Stimulated activated effector memory CD8-positive, alpha-beta T cell treated with anti-CD3 and anti-CD28 coated beads, Interleukin-12 subunit alpha, Interleukin-12 subunit beta, amount 100 ng/mL, for 72 hours (primary cell): ENCODE measurements at regions not wholly inside any gene's neighbourhood (a gene's known extent, or its start where the extent isn't known, plus 50 kb on each side); places are given as distances from the start of the nearest gene placed in this dataset.
"Not testable (repeated sequence)": the region's sequence is repeated elsewhere in the genome, so short reads cannot be mapped to it uniquely, and the experiment has no call there.

ENCODE experiments used
- ATAC-seq: fragments of 150-1000 bp; cut with Tn5 transposase; 2 replicates; pipeline ENCODE4 v1.10.0; 2021
- DNase-seq, 2 donors: peaks; one replicate each; pipeline ENCODE4 v3.0.0; 2021 to 2022; ENCODE audit warnings: low spot score in 2 of 2
- H3K27ac Mint-ChIP-seq: one replicate; pipeline ENCODE4 v1.8.0; 2022; ENCODE audit warnings: mild to moderate bottlenecking, mixed read lengths
- H3K36me3 Mint-ChIP-seq: one replicate; pipeline ENCODE4 v1.8.0; 2022; ENCODE audit warnings: mild to moderate bottlenecking, mixed read lengths
- H3K4me1 Mint-ChIP-seq: one replicate; pipeline ENCODE4 v1.8.0; 2022; ENCODE audit warnings: mixed read lengths
- H3K4me3 Mint-ChIP-seq: one replicate; pipeline ENCODE4 v1.8.0; 2022; ENCODE audit warnings: mild to moderate bottlenecking, mixed read lengths
- H3K9me3 Mint-ChIP-seq: one replicate; pipeline ENCODE4 v1.8.0; 2022; ENCODE audit warnings: mixed read lengths

GRCh38 chr3:95312650-95313049 is 1249.8 kb downstream of the NSUN3 start:
- no peak overlapping the region for H3K27ac Mint-ChIP-seq
- H3K9me3 Mint-ChIP-seq, result peaks cover 16% of the 10 kb centered on the region
- H3K4me3 Mint-ChIP-seq, result no peak overlapping the region
- H3K4me1 Mint-ChIP-seq, result no peaks in the 10 kb centered on the region
- DNase-seq (no peak), ATAC-seq (no peak)
- no peaks in the 10 kb centered on the region for H3K36me3 Mint-ChIP-seq

DNA sequence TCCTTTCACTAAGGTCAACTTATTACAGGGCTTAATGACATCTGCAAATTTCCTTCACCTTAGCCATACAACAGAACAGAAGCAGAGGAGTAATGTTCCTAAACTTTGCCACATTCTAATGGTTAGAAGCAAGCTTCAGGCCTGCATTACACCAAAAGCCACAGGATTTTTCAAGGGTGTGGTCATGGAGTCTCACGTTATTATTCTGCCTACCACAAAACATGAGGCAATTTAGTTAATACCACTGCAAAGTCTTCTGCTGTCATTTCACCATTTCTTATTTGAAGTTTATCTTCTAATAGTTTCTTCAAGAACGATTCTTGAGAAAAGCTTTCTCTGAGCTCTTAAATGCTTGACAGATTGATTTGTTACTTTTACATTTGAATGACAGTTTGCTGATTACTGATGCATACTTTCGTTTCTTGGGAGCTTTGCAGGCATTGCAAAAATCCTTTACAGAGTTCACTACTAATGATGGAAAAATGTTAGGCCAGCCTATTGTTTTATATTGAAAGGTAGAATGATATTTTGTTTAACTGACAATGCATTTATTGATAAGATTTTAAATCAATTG is 1257.1 kb downstream of the NSUN3 start:
- DNase-seq (no peak), ATAC-seq (no peak)
- Mint-ChIP-seq H3K27ac (no peak overlapping the region), H3K4me3 (no peak overlapping the region), H3K4me1 (no peaks in the 10 kb centered on the region), H3K9me3 (peaks cover 12% of the 10 kb centered on the region), H3K36me3 (no peaks in the 10 kb centered on the region)

- ATAC-seq, result no peak
- H3K36me3 Mint-ChIP-seq, result no peaks in the 10 kb centered on the region
- no peak for DNase-seq
- peaks cover 8% of the 10 kb centered on the region for H3K9me3 Mint-ChIP-seq
- H3K27ac Mint-ChIP-seq, result no peak overlapping the region
- no peak overlapping the region for H3K4me3 Mint-ChIP-seq
- H3K4me1 Mint-ChIP-seq, result no peaks in the 10 kb centered on the region
Observed at GRCh38 chr3:95327478-95327877, 1264.6 kb downstream of the NSUN3 start.

- ATAC-seq (no peak), DNase-seq (no peak)
- Mint-ChIP-seq H3K27ac (no peak overlapping the region), H3K4me3 (no peak overlapping the region), H3K36me3 (no peaks in the 10 kb centered on the region), H3K9me3 (peaks cover 11% of the 10 kb centered on the region), H3K4me1 (no peaks in the 10 kb centered on the region)
Observed at GRCh38 chr3:95333826-95334225, 1271.0 kb downstream of the NSUN3 start.

GRCh38 chr3:95334461-95334860 is 1271.6 kb downstream of the NSUN3 start:
- no peak for ATAC-seq
- H3K4me1 Mint-ChIP-seq, result no peaks in the 10 kb centered on the region
- no peak overlapping the region for H3K4me3 Mint-ChIP-seq
- no peaks in the 10 kb centered on the region for H3K36me3 Mint-ChIP-seq
- no peak for DNase-seq
- peaks cover 11% of the 10 kb centered on the region for H3K9me3 Mint-ChIP-seq
- no peak overlapping the region for H3K27ac Mint-ChIP-seq

DNA sequence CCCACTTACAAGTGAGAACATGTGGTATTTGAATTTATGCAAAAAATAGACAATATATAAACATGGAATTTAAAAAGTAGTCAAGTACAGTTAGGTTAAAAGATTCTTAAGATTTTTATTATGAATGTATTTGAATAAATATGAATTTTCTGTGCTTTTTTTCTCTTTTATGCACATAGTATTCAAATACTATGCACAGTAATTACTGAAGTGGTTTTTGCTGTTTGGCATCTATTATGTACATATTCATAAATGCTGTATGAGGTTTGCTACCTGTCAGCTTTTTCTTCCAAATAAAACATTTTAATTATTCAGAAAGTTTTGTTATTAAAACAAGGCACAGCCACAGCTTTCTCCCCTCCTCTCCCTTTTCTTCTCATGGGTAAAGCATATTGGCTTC is 1272.7 kb downstream of the NSUN3 start:
- Mint-ChIP-seq H3K27ac (no peak overlapping the region), H3K36me3 (no peaks in the 10 kb centered on the region), H3K9me3 (peaks cover 14% of the 10 kb centered on the region), H3K4me1 (no peaks in the 10 kb centered on the region), H3K4me3 (no peak overlapping the region)
- DNase-seq (no peak), ATAC-seq (no peak)

- Mint-ChIP-seq H3K36me3 (no peaks in the 10 kb centered on the region), H3K4me3 (no peak overlapping the region), H3K4me1 (no peaks in the 10 kb centered on the region), H3K9me3 (peaks cover 16% of the 10 kb centered on the region), H3K27ac (no peak overlapping the region)
- ATAC-seq (no peak), DNase-seq (no peak)
Observed at GRCh38 chr3:95338446-95338845, 1275.6 kb downstream of the NSUN3 start.

- Mint-ChIP-seq H3K4me1 (no peaks in the 10 kb centered on the region), H3K27ac (no peak overlapping the region), H3K36me3 (no peaks in the 10 kb centered on the region), H3K9me3 (peaks cover 13% of the 10 kb centered on the region), H3K4me3 (no peak overlapping the region)
- DNase-seq (no peak), ATAC-seq (no peak)
Observed at GRCh38 chr3:95341314-95341713, 1278.5 kb downstream of the NSUN3 start.

DNA sequence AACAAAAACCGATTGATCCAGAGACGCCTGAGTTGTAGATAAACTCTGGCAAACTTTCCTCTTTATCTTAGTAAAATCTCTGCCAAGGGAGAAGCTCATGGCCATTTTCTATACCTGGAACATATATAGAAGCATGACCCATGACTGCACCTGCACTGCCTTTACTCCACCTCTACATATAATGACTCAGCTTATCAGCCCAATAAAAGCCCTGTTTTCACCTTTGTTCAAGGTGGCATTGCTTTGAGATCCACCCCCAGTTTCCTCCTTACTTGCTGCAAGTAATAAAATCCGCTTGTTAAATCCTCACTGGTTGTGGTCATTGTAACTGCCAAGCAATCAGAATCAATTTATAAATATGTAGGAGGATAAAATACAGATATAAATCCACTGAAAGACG is 1280.4 kb downstream of the NSUN3 start:
- H3K27ac Mint-ChIP-seq, result no peak overlapping the region
- H3K4me1 Mint-ChIP-seq, result no peaks in the 10 kb centered on the region
- peaks cover 13% of the 10 kb centered on the region for H3K9me3 Mint-ChIP-seq
- DNase-seq, result no peak
- no peaks in the 10 kb centered on the region for H3K36me3 Mint-ChIP-seq
- no peak for ATAC-seq
- no peak overlapping the region for H3K4me3 Mint-ChIP-seq

DNA sequence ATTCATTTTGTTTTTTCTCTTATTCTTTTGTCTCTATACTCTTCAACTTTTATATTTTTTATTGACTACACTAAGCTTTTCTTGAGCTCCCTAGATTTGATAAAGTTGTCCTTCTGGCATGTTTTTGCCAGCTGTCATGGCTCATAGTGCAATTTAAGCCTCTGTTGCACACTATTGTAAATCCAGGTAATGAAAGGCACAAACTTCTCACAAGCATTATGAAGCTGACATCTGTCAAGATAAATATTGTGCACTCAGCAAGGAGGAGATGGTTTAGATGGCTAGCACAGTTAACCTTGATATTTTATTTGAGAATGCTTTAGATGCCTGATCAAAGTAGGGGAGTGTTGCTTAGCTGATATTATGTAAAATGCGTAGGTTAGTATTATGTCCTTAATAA is 1280.9 kb downstream of the NSUN3 start:
- H3K4me3 Mint-ChIP-seq, result no peak overlapping the region
- ATAC-seq (no peak), DNase-seq (no peak)
- no peaks in the 10 kb centered on the region for H3K36me3 Mint-ChIP-seq
- peaks cover 10% of the 10 kb centered on the region for H3K9me3 Mint-ChIP-seq
- no peaks in the 10 kb centered on the region for H3K4me1 Mint-ChIP-seq
- H3K27ac Mint-ChIP-seq, result no peak overlapping the region

GRCh38 chr3:95347936-95348335 is 1285.1 kb downstream of the NSUN3 start:
- H3K4me3 Mint-ChIP-seq, H3K27ac Mint-ChIP-seq, ATAC-seq, DNase-seq, H3K36me3 Mint-ChIP-seq, H3K9me3 Mint-ChIP-seq, H3K4me1 Mint-ChIP-seq: not testable (repeated sequence)

DNA sequence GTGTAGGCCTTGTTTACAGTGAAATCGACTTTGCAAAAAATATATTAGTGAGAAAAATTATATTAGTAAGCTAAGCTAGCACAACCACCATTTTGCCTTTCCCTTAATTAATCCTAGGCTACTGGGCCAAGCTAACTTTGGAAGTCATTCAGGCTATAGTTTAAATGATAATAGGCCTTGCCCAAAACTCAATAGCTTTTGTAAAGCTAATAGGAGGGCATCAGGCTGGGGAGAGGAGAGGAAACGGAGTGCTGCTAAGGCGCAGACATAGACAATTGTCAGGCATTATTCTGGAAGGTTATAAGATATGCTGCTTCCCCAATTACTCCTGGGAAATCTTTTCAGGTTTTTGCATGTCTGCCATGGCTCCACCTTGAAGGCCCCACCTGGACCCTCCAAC is 1286.0 kb downstream of the NSUN3 start:
- no peaks in the 10 kb centered on the region for H3K4me1 Mint-ChIP-seq
- H3K36me3 Mint-ChIP-seq, result no peaks in the 10 kb centered on the region
- ATAC-seq, result no peak
- no peak for DNase-seq
- H3K9me3 Mint-ChIP-seq, result peaks cover 4% of the 10 kb centered on the region
- H3K4me3 Mint-ChIP-seq, result no peak overlapping the region
- no peak overlapping the region for H3K27ac Mint-ChIP-seq

- Mint-ChIP-seq H3K9me3 (peaks cover 8% of the 10 kb centered on the region), H3K27ac (no peak overlapping the region), H3K36me3 (no peaks in the 10 kb centered on the region), H3K4me1 (no peaks in the 10 kb centered on the region), H3K4me3 (no peak overlapping the region)
- DNase-seq, result no peak
- ATAC-seq, result no peak
Observed at GRCh38 chr3:95350049-95350448, 1287.2 kb downstream of the NSUN3 start.

DNA sequence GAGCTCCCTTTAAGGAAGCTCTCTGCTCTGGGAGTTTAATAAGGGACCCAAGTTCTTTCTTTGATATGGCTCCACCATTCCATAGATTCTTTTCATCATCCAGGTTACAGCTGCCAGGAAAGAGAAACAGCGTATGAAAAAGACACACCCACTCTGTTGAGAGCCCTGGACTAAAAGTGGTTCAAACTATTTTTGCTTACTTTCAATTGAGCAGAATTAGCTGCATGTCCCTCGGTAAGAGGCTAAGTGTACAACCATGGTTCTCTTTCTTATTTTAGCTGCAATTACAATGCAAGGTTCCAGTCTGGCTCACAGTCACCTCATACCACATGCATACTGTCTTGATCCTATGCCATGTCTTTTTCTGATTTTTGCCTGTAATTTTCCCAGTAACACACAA is 1288.3 kb downstream of the NSUN3 start:
- Mint-ChIP-seq H3K4me3 (no peak overlapping the region), H3K27ac (no peak overlapping the region), H3K36me3 (no peaks in the 10 kb centered on the region), H3K9me3 (peaks cover 8% of the 10 kb centered on the region), H3K4me1 (no peaks in the 10 kb centered on the region)
- DNase-seq (no peak), ATAC-seq (no peak)

GRCh38 chr3:95352471-95352870 is 1289.6 kb downstream of the NSUN3 start:
- ATAC-seq (no peak), DNase-seq (no peak)

DNA sequence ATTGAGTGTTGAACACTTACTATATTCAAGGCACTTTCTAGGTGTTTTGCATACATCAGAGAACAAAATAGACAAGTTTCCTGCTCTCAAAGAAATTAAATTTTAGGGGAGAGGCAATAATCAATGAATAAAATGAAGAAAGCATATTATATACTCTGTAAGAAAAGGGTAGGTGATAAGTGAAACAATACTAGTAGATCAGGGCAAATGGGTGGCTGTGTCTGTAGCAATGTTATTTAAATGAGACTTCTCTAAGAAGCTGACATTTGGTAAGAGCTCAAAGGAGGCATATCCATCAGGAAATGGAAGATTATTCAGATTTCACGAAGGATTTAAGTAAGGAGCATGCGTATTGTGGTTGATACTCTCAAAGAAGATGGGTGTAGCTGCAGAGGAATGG is 1291.6 kb downstream of the NSUN3 start:
- no peak overlapping the region for H3K27ac Mint-ChIP-seq
- DNase-seq (no peak), ATAC-seq (no peak)
- no peak overlapping the region for H3K4me3 Mint-ChIP-seq
- no peaks in the 10 kb centered on the region for H3K4me1 Mint-ChIP-seq
- peaks cover 8% of the 10 kb centered on the region for H3K9me3 Mint-ChIP-seq
- no peaks in the 10 kb centered on the region for H3K36me3 Mint-ChIP-seq

More at GRCh38 chr3:95352471-95352870, 1289.6 kb downstream of the NSUN3 start:
- Mint-ChIP-seq H3K27ac (no peak overlapping the region), H3K4me1 (no peaks in the 10 kb centered on the region), H3K4me3 (no peak overlapping the region), H3K9me3 (peaks cover 8% of the 10 kb centered on the region), H3K36me3 (no peaks in the 10 kb centered on the region)
